ENCODE measurements at regions not wholly inside any gene's neighbourhood (a gene's known extent, or its start where the extent isn't known, plus 50 kb on each side); places are given as distances from the start of the nearest gene placed in this dataset.

GRCh38 chr16:65827231-65827630 lies 539.3 kb upstream of the CDH5 start:
- TF ChIP-seq, protein P1, sequence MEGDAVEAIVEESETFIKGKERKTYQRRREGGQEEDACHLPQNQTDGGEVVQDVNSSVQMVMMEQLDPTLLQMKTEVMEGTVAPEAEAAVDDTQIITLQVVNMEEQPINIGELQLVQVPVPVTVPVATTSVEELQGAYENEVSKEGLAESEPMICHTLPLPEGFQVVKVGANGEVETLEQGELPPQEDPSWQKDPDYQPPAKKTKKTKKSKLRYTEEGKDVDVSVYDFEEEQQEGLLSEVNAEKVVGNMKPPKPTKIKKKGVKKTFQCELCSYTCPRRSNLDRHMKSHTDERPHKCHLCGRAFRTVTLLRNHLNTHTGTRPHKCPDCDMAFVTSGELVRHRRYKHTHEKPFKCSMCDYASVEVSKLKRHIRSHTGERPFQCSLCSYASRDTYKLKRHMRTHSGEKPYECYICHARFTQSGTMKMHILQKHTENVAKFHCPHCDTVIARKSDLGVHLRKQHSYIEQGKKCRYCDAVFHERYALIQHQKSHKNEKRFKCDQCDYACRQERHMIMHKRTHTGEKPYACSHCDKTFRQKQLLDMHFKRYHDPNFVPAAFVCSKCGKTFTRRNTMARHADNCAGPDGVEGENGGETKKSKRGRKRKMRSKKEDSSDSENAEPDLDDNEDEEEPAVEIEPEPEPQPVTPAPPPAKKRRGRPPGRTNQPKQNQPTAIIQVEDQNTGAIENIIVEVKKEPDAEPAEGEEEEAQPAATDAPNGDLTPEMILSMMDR (conservative IDR thresholded peaks at IDR 0.05; ENCODE audit: low read depth, low read length): no peak
- TF ChIP-seq EZH2 (IDR thresholded peaks at IDR 0.05; ENCODE audit: low read length, unreplicated experiment): no peak
